Spleen (tissue), 11 donors: ENCODE measurements at regions not wholly inside any gene's neighbourhood (a gene's known extent, or its start where the extent isn't known, plus 50 kb on each side); places are given as distances from the start of the nearest gene placed in this dataset.

Source experiments
- DNase-seq: peaks from one replicate; pipeline ENCODE4 v3.0.0-alpha.2; 2020
- H3K27ac ChIP-seq, 8 donors: fragments of 200-600 bp; sonication (generic) in 7 of 8; 1 replicate in 4 of 8; 2 replicates in 4 of 8; pipeline versions ENCODE4 v1.5.0 to v1.8.0; 2016 to 2021; ENCODE audit warnings: inconsistent platforms in 4 of 8, mild to moderate bottlenecking in 4 of 8, moderate library complexity in 1 of 8
- H3K27me3 ChIP-seq, 7 donors: fragments of 200-600 bp; sonication (generic) in 6 of 7; replicated peaks in 1 of 7; 1 replicate in 4 of 7; 2 replicates in 3 of 7; pipeline versions ENCODE4 v1.5.0 to v1.8.0; 2016 to 2021; ENCODE audit warnings: inconsistent platforms in 3 of 7, mild to moderate bottlenecking in 1 of 7
- H3K36me3 ChIP-seq, 6 donors: fragments of 200-600 bp; sonication (generic) in 5 of 6; 1 replicate in 4 of 6; 2 replicates in 2 of 6; pipeline versions ENCODE4 v1.5.0 to v1.8.0; 2016 to 2021; ENCODE audit warnings: inconsistent platforms in 2 of 6
- H3K4me1 ChIP-seq, 6 donors: fragments of 200-600 bp; sonication (generic) in 5 of 6; 1 replicate in 3 of 6; 2 replicates in 3 of 6; pipeline versions ENCODE4 v1.5.0 to v1.8.0; 2016 to 2021; ENCODE audit warnings: inconsistent platforms in 3 of 6
- H3K4me3 ChIP-seq, 8 donors: fragments of 200-600 bp; sonication (generic) in 7 of 8; 1 replicate in 4 of 8; 2 replicates in 4 of 8; pipeline versions ENCODE4 v1.5.0 to v1.8.0; 2016 to 2021; ENCODE audit warnings: inconsistent platforms in 4 of 8, mild to moderate bottlenecking in 4 of 8, moderate library complexity in 2 of 8
- H3K9me3 ChIP-seq, 8 donors: fragments of 200-600 bp; sonication (generic) in 7 of 8; 1 replicate in 4 of 8; 2 replicates in 4 of 8; pipeline versions ENCODE4 v1.5.0 to v1.8.0; 2016 to 2021; ENCODE audit warnings: inconsistent platforms in 4 of 8
- POLR2A ChIP-seq, 3 donors: fragments of 450-650 bp; IDR thresholded peaks; one replicate each; pipeline ENCODE4 v1.5.1; 2017; ENCODE audit warnings: antibody characterized with exemption in 3 of 3, mild to moderate bottlenecking in 1 of 3
- POLR2AphosphoS5 ChIP-seq, 3 donors: sonication (generic); formaldehyde crosslinking; IDR thresholded peaks; one replicate each; pipeline ENCODE4 v1.5.1; 2017; ENCODE audit warnings: antibody characterized with exemption in 3 of 3
- WGBS, 5 donors: extraction: QIAGEN DNeasy Blood & Tissue Kit in 3 of 5; methylation state at CpG; one replicate each; pipeline versions ENCODE4 v1.1.5 to v1.1.7; 2013 to 2018; 5-methylcytosine and 5-hydroxymethylcytosine counted together
- intact Hi-C: fragments of 100-400 bp; cut with DNase I; formaldehyde crosslinking; loops from one replicate; pipeline ENCODE4 v1.15.0; 2023; ENCODE audit warnings: low total_unique reads
- TF ChIP-seq, protein P1 (sequence below), 11 experiments: fragments of 200-600 bp in 7 of 11; fragments of 450-650 bp in 4 of 11; sonication (generic) in 4 of 11; IDR thresholded peaks in 8 of 11; conservative IDR thresholded peaks in 3 of 11; 1 replicate in 7 of 11; 2 replicates in 4 of 11; pipeline versions ENCODE4 v1.4.0 to v1.8.0; 2016 to 2021; ENCODE audit warnings: antibody characterized with exemption in 11 of 11, inconsistent platforms in 4 of 11, mild to moderate bottlenecking in 1 of 11
- donor health status: healthy with polysubstance abuse.
- donor health status: DM: no; HTN: no; CAD: no; lungs with moderate emphysema.
- donor health status: DM: no; HTN: no; CAD: no.
- donor health status: Bipolar disorder and iron deficiency.
- donor health status: healthy.
- donor health status: DM: no; HTN: no; CAD: no.
- donor health status: DM: yes; HTN: yes; CAD: no.

DNA sequence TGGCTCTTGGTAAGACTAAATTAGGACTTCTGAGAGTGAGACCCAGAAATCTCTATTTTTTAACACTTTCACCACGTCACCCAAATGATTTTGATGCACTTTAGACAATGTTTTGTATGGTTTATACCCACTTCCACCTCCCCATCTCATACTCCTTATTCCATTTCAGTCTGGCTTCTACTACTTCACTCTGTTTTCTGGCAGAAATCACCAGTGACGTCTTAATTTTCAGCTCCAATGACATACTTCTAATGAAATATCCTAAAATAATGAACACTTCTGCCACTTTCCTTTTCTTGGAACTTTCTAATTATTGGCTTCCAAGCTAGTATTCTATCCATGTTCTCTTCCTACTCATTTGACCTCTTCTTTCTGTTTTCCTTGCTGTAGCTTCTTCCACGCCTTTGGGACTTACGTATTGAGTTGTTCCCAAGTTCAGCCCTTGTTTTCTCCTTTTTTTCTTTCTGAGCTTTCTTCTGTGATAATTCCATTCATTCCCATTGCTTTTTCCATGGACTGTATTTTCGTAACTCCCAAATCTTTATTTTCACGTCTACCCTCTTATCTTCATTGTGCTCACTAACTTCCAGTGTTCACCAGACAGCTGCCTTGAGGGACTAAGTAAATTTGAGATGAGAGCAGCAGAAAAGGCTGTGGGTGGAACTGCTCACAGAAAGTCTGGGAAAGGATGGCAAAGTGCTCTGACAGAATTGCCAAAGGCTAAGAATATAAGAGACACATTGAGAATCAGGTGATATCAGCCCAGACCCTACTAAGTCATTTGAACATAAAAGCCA, 115.8 kb downstream of the CAPZA3 start:
- Histone ChIP-seq H3K27me3 (no peaks in the 10 kb centered on the region), H3K36me3 (no peaks in the 10 kb centered on the region), H3K4me1 (no peaks in the 10 kb centered on the region), H3K27ac (no peak overlapping the region), H3K9me3 (no peaks in the 10 kb centered on the region), H3K4me3 (no peak overlapping the region)
- TF ChIP-seq, protein P1, sequence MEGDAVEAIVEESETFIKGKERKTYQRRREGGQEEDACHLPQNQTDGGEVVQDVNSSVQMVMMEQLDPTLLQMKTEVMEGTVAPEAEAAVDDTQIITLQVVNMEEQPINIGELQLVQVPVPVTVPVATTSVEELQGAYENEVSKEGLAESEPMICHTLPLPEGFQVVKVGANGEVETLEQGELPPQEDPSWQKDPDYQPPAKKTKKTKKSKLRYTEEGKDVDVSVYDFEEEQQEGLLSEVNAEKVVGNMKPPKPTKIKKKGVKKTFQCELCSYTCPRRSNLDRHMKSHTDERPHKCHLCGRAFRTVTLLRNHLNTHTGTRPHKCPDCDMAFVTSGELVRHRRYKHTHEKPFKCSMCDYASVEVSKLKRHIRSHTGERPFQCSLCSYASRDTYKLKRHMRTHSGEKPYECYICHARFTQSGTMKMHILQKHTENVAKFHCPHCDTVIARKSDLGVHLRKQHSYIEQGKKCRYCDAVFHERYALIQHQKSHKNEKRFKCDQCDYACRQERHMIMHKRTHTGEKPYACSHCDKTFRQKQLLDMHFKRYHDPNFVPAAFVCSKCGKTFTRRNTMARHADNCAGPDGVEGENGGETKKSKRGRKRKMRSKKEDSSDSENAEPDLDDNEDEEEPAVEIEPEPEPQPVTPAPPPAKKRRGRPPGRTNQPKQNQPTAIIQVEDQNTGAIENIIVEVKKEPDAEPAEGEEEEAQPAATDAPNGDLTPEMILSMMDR (IDR thresholded peaks at IDR 0.05 in 8 of 11, conservative IDR thresholded peaks at IDR 0.05 in 3 of 11): no peak
- TF ChIP-seq POLR2A (IDR thresholded peaks at IDR 0.05): no peak
- TF ChIP-seq POLR2AphosphoS5 (IDR thresholded peaks at IDR 0.05): no peak
- 83 to 89% (median 86%) methylated on average over 6 of the region's 6 CpGs for WGBS, 5 donors
- intact Hi-C loops: no loop called here
- DNase-seq: no peak

DNA sequence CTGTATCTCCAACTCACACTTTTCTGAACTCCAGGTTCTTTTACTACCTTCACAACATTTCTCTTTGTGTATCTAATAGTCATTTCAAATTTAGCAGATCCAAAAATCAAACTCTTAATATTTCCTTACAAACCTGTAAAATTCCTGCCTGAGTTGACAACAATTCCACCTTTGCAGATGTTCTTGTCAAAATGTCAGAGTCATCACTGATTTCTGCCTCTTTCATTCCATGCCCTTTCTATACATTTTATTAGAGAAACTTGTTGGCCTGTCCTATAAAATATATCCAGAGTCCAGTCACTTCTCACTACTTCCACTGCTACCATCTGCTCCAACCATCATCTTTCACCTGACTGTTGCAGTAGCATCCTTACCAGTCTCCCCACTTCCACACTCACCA, 119.7 kb downstream of the CAPZA3 start:
- TF ChIP-seq POLR2AphosphoS5 (IDR thresholded peaks at IDR 0.05): no peak
- TF ChIP-seq, protein P1 (IDR thresholded peaks at IDR 0.05 in 8 of 11, conservative IDR thresholded peaks at IDR 0.05 in 3 of 11): no peak
- no peak for TF ChIP-seq POLR2A (IDR thresholded peaks at IDR 0.05)
- no peaks in the 10 kb centered on the region for H3K4me1 ChIP-seq
- intact Hi-C loops: loop anchor here (5.0 kb wide), 1 partner anchor 330 kb away; no protein-coding TSS in a partner anchor
- no peaks in the 10 kb centered on the region for H3K36me3 ChIP-seq
- H3K4me3 ChIP-seq: no peak overlapping the region
- no peaks in the 10 kb centered on the region for H3K27me3 ChIP-seq
- no peaks in the 10 kb centered on the region for H3K9me3 ChIP-seq
- no peak for DNase-seq
- H3K27ac ChIP-seq: no peak overlapping the region

DNA sequence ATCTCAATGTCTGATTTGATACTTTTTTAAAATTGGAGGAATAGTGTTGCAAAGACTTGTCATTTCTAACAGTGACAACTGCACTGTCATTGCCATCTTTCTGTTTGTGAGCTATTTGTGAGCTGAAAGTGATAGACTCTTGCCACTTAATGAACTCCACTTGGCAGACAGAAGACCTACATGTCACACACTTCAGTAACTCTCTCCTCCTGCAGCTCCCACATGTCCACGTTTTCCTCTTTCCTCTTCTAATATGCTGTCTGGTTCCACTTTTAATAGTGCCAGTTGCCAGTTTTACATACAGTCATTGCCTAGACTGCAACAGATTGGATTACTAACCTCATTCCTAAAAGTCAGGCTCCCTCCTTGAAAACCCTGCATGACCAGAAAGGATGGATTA, 121.5 kb downstream of the CAPZA3 start:
- TF ChIP-seq POLR2A (IDR thresholded peaks at IDR 0.05) (no peak), POLR2AphosphoS5 (IDR thresholded peaks at IDR 0.05) (no peak)
- TF ChIP-seq, protein P1 (IDR thresholded peaks at IDR 0.05 in 8 of 11, conservative IDR thresholded peaks at IDR 0.05 in 3 of 11): no peak
- H3K27ac ChIP-seq: no peak overlapping the region
- H3K9me3 ChIP-seq: no peaks in the 10 kb centered on the region
- H3K4me3 ChIP-seq: no peak overlapping the region
- H3K4me1 ChIP-seq: no peaks in the 10 kb centered on the region
- WGBS, 5 donors: 42 to 67% (median 46%) methylated on average over 1 of the region's 1 CpG
- intact Hi-C loops: loop anchor here (5.0 kb wide), 1 partner anchor 328 kb away; no protein-coding TSS in a partner anchor
- no peak for DNase-seq
- H3K36me3 ChIP-seq: no peaks in the 10 kb centered on the region
- no peaks in the 10 kb centered on the region for H3K27me3 ChIP-seq

DNA sequence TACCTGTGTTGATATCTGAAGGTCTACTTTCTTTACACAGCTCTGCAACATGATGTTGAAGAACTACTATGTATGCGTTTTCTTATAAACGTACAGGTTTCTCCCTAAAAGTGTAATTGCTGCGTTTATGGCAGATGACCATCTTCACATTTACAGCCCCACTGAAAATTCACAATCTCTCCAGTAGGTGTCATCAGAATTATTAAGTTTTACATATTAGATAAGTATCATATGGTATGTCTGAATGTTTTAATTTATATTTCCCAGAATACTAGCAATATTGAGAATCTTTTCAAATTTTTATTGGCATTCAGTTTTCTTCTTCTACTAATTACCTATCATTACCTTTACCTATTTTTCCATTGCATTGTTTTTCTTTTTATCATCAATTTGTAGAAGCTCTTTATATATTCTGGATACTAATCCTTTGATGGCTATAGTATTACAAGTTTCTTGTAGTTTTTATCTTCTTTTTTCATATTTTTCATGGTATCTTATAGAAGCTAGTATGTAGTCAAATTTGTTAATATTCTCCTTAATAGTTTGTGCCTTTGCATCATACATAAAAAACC, 123.5 kb downstream of the CAPZA3 start:
- H3K4me1 ChIP-seq: no peaks in the 10 kb centered on the region
- no peak overlapping the region for H3K27ac ChIP-seq
- no peaks in the 10 kb centered on the region for H3K27me3 ChIP-seq
- no peak overlapping the region for H3K4me3 ChIP-seq
- no peaks in the 10 kb centered on the region for H3K36me3 ChIP-seq
- intact Hi-C loops: no loop called here
- no peaks in the 10 kb centered on the region for H3K9me3 ChIP-seq
- 66 to 79% (median 71%) methylated on average over 3 of the region's 3 CpGs for WGBS, 5 donors
- DNase-seq: no peak
- TF ChIP-seq, protein P1 (IDR thresholded peaks at IDR 0.05 in 8 of 11, conservative IDR thresholded peaks at IDR 0.05 in 3 of 11): peak in 8 of 11 experiments; percentile 22 to 48 (median 30)
- TF ChIP-seq POLR2A (IDR thresholded peaks at IDR 0.05): no peak
